Stimulated activated CD4-positive, alpha-beta T cell treated with anti-CD3 and anti-CD28 coated beads, Interleukin-15, amount 100 ng/mL, for 48 hours (primary cell): ENCODE measurements at regions not wholly inside any gene's neighbourhood (a gene's known extent, or its start where the extent isn't known, plus 50 kb on each side); places are given as distances from the start of the nearest gene placed in this dataset.

Source experiments
- DNase-seq, 2 donors: peaks; one replicate each; pipeline ENCODE4 v3.0.0-alpha.2; 2020; ENCODE audit warnings: low read depth in 2 of 2

- DNase-seq = no peak
Observed at GRCh38 chr6:121823437-121823851, 388.0 kb downstream of the GJA1 start.

- no peak for DNase-seq
Observed at GRCh38 chr6:121826156-121826810, 390.8 kb downstream of the GJA1 start.

- DNase-seq = no peak
Observed at GRCh38 chr6:121828146-121828886, 392.9 kb downstream of the GJA1 start.

GRCh38 chr6:121830736-121831135 lies 395.3 kb downstream of the GJA1 start:
- no peak for DNase-seq

- DNase-seq = no peak
Observed at GRCh38 chr6:121835662-121836061, 400.2 kb downstream of the GJA1 start.

GRCh38 chr6:121837545-121838229 lies 402.2 kb downstream of the GJA1 start:
- no peak for DNase-seq

- DNase-seq = no peak
Observed at GRCh38 chr6:121838842-121839241, 403.4 kb downstream of the GJA1 start.

GRCh38 chr6:121839896-121840295 lies 404.4 kb downstream of the GJA1 start:
- DNase-seq = no peak

- DNase-seq = no peak
Observed at GRCh38 chr6:121844898-121845297, 409.5 kb downstream of the GJA1 start.

- DNase-seq = no peak
Observed at GRCh38 chr6:121847806-121848522, 412.5 kb downstream of the GJA1 start.

GRCh38 chr6:121848523-121849255 lies 413.2 kb downstream of the GJA1 start:
- no peak for DNase-seq

GRCh38 chr6:121849477-121849876 lies 414.0 kb downstream of the GJA1 start:
- peak; percentile 8 to 31 for DNase-seq

GRCh38 chr6:121851056-121851455 lies 415.6 kb downstream of the GJA1 start:
- DNase-seq = no peak

GRCh38 chr6:121853686-121854085 lies 418.2 kb downstream of the GJA1 start:
- no peak for DNase-seq

GRCh38 chr6:121855521-121855920 lies 420.1 kb downstream of the GJA1 start:
- DNase-seq = no peak

GRCh38 chr6:121856296-121856695 lies 420.9 kb downstream of the GJA1 start:
- no peak for DNase-seq

GRCh38 chr6:121857551-121857950 lies 422.1 kb downstream of the GJA1 start:
- DNase-seq = no peak

GRCh38 chr6:121858310-121858709 lies 422.9 kb downstream of the GJA1 start:
- no peak for DNase-seq

GRCh38 chr6:121858986-121859385 lies 423.5 kb downstream of the GJA1 start:
- DNase-seq = no peak

- no peak for DNase-seq
Observed at GRCh38 chr6:121865811-121866210, 430.4 kb downstream of the GJA1 start.

- DNase-seq = no peak
Observed at GRCh38 chr6:121867095-121867494, 431.6 kb downstream of the GJA1 start.

GRCh38 chr6:121868206-121868605 lies 432.8 kb downstream of the GJA1 start:
- no peak for DNase-seq
